B cell (primary cell): ENCODE measurements at regions not wholly inside any gene's neighbourhood (a gene's known extent, or its start where the extent isn't known, plus 50 kb on each side); places are given as distances from the start of the nearest gene placed in this dataset.

Experiments used
- EZH2 ChIP-seq: IDR thresholded peaks from 2 replicates; pipeline ENCODE4 v1.6.1; 2012; ENCODE audit warnings: borderline replicate concordance, low read depth, mild to moderate bottlenecking, moderate library complexity, low read length; ENCODE audit not compliant: insufficient read depth, poor library complexity, severe bottlenecking
- TF ChIP-seq, protein P1 (sequence below): fragments of 200-600 bp; IDR thresholded peaks from one replicate; pipeline ENCODE4 v1.8.0; 2022; ENCODE audit warnings: antibody characterized with exemption, mild to moderate bottlenecking

- TF ChIP-seq, protein P1, sequence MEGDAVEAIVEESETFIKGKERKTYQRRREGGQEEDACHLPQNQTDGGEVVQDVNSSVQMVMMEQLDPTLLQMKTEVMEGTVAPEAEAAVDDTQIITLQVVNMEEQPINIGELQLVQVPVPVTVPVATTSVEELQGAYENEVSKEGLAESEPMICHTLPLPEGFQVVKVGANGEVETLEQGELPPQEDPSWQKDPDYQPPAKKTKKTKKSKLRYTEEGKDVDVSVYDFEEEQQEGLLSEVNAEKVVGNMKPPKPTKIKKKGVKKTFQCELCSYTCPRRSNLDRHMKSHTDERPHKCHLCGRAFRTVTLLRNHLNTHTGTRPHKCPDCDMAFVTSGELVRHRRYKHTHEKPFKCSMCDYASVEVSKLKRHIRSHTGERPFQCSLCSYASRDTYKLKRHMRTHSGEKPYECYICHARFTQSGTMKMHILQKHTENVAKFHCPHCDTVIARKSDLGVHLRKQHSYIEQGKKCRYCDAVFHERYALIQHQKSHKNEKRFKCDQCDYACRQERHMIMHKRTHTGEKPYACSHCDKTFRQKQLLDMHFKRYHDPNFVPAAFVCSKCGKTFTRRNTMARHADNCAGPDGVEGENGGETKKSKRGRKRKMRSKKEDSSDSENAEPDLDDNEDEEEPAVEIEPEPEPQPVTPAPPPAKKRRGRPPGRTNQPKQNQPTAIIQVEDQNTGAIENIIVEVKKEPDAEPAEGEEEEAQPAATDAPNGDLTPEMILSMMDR: no peak
- no peak for TF ChIP-seq EZH2
These were observed 629.7 kb upstream of the KIF2B start for GRCh38 chr17:53193044-53193443.
